Liver (tissue), 8 donors: ENCODE measurements at regions not wholly inside any gene's neighbourhood (a gene's known extent, or its start where the extent isn't known, plus 50 kb on each side); places are given as distances from the start of the nearest gene placed in this dataset.

Source experiments
- DNase-seq: peaks from one replicate; pipeline ENCODE4 v3.0.0-alpha.2; 2017; ENCODE audit warnings: low spot score
- H3K27ac ChIP-seq, 2 donors: one replicate each; pipeline ENCODE4 v1.7.0; 2013; ENCODE audit warnings: inconsistent platforms in 2 of 2, low read length in 2 of 2, control low read depth in 1 of 2, low read depth in 1 of 2, mild to moderate bottlenecking in 1 of 2
- H3K27me3 ChIP-seq, 4 donors: one replicate each; pipeline versions ENCODE4 v1.6.1 to v1.7.0; 2013; ENCODE audit warnings: low read length in 3 of 4, inconsistent platforms in 1 of 4, mild to moderate bottlenecking in 1 of 4, moderate library complexity in 1 of 4; ENCODE audit not compliant: control insufficient read depth in 4 of 4, insufficient read depth in 4 of 4
- H3K36me3 ChIP-seq, 4 donors: one replicate each; pipeline versions ENCODE4 v1.6.1 to v1.7.0; 2013; ENCODE audit warnings: low read length in 3 of 4, mild to moderate bottlenecking in 3 of 4, low read depth in 1 of 4, moderate library complexity in 1 of 4; ENCODE audit not compliant: control insufficient read depth in 4 of 4, insufficient read depth in 3 of 4
- H3K4me1 ChIP-seq, 4 donors: one replicate each; pipeline versions ENCODE4 v1.6.1 to v1.7.0; 2013; ENCODE audit warnings: low read length in 3 of 4, mild to moderate bottlenecking in 3 of 4, moderate library complexity in 1 of 4; ENCODE audit not compliant: control insufficient read depth in 4 of 4, insufficient read depth in 4 of 4
- H3K4me3 ChIP-seq, 3 donors: one replicate each; pipeline versions ENCODE4 v1.6.1 to v1.7.0; 2013; ENCODE audit warnings: low read length in 3 of 3, control low read depth in 1 of 3, low read depth in 1 of 3, mild to moderate bottlenecking in 1 of 3
- H3K9ac ChIP-seq, 2 donors: one replicate each; pipeline ENCODE4 v1.7.0; 2013; ENCODE audit warnings: low read length in 2 of 2, mild to moderate bottlenecking in 2 of 2, moderate library complexity in 2 of 2, control low read depth in 1 of 2, low read depth in 1 of 2
- H3K9me3 ChIP-seq, 4 donors: one replicate each; pipeline versions ENCODE4 v1.6.1 to v1.7.0; 2013; ENCODE audit warnings: low read length in 3 of 4; ENCODE audit not compliant: control insufficient read depth in 4 of 4
- CTCF ChIP-seq: fragments of 150-350 bp; IDR thresholded peaks from 2 replicates; pipeline ENCODE4 v1.5.1; 2017; ENCODE audit warnings: improper control_type of control experiment, low read depth, low read length; ENCODE audit not compliant: missing input control
- EGR1 ChIP-seq, 2 donors: IDR thresholded peaks; 2 replicates each; pipeline ENCODE4 v1.6.1; 2016 to 2018; ENCODE audit warnings: antibody characterized with exemption in 2 of 2, low read depth in 2 of 2
- FOXA1 ChIP-seq: IDR thresholded peaks from 2 replicates; pipeline ENCODE4 v1.6.1; 2016; ENCODE audit warnings: antibody characterized with exemption
- FOXA2 ChIP-seq: IDR thresholded peaks from 2 replicates; pipeline ENCODE4 v1.6.1; 2016; ENCODE audit warnings: antibody characterized with exemption
- GABPA ChIP-seq, 2 donors: IDR thresholded peaks in 1 of 2; conservative IDR thresholded peaks in 1 of 2; 2 replicates each; pipeline ENCODE4 v1.6.1; 2016; ENCODE audit warnings: antibody characterized with exemption in 2 of 2, mild to moderate bottlenecking in 1 of 2, moderate library complexity in 1 of 2
- HNF4A ChIP-seq, 2 donors: conservative IDR thresholded peaks; 2 replicates each; pipeline ENCODE4 v1.6.1; 2016; ENCODE audit warnings: antibody characterized with exemption in 2 of 2, mild to moderate bottlenecking in 2 of 2
- HNF4G ChIP-seq: IDR thresholded peaks from 2 replicates; pipeline ENCODE4 v1.6.1; 2016; ENCODE audit warnings: antibody characterized with exemption
- JUND ChIP-seq, 2 donors: IDR thresholded peaks; 2 replicates each; pipeline ENCODE4 v1.6.1; 2016; ENCODE audit warnings: antibody characterized with exemption in 2 of 2
- NR2F2 ChIP-seq: IDR thresholded peaks from 2 replicates; pipeline ENCODE4 v1.6.1; 2016; ENCODE audit warnings: antibody characterized with exemption
- RAD21 ChIP-seq, 2 donors: IDR thresholded peaks; 2 replicates each; pipeline ENCODE4 v1.6.1; 2016; ENCODE audit warnings: antibody characterized with exemption in 2 of 2, mild to moderate bottlenecking in 2 of 2
- REST ChIP-seq: IDR thresholded peaks from 2 replicates; pipeline ENCODE4 v1.6.1; 2016; ENCODE audit warnings: antibody characterized with exemption, mild to moderate bottlenecking
- RXRA ChIP-seq, 2 donors: IDR thresholded peaks; 2 replicates each; pipeline ENCODE4 v1.6.1; 2017 to 2018; ENCODE audit warnings: antibody characterized with exemption in 2 of 2, mild to moderate bottlenecking in 1 of 2
- SP1 ChIP-seq: IDR thresholded peaks from 2 replicates; pipeline ENCODE4 v1.6.1; 2018; ENCODE audit warnings: antibody characterized with exemption, mild to moderate bottlenecking
- TAF1 ChIP-seq: conservative IDR thresholded peaks from 2 replicates; pipeline ENCODE4 v1.6.1; 2016; ENCODE audit warnings: antibody characterized with exemption, mild to moderate bottlenecking
- YY1 ChIP-seq: IDR thresholded peaks from 2 replicates; pipeline ENCODE4 v1.6.1; 2016; ENCODE audit warnings: antibody characterized with exemption, mild to moderate bottlenecking
- WGBS: extraction: QIAGEN DNeasy Blood & Tissue Kit; methylation state at CpG from one replicate; pipeline ENCODE4 v1.1.7; 2013; 5-methylcytosine and 5-hydroxymethylcytosine counted together
- TF ChIP-seq, protein P1 (sequence below): IDR thresholded peaks from 2 replicates; pipeline ENCODE4 v1.6.1; 2016; ENCODE audit warnings: antibody characterized with exemption
- TF ChIP-seq, protein P2 (sequence below): IDR thresholded peaks from 2 replicates; pipeline ENCODE4 v1.6.1; 2016; ENCODE audit warnings: antibody characterized with exemption
- donor health status: healthy.
- donor health status: healthy.
- donor health status: healthy.
- donor health status: healthy.
- donor health status: healthy.

DNA sequence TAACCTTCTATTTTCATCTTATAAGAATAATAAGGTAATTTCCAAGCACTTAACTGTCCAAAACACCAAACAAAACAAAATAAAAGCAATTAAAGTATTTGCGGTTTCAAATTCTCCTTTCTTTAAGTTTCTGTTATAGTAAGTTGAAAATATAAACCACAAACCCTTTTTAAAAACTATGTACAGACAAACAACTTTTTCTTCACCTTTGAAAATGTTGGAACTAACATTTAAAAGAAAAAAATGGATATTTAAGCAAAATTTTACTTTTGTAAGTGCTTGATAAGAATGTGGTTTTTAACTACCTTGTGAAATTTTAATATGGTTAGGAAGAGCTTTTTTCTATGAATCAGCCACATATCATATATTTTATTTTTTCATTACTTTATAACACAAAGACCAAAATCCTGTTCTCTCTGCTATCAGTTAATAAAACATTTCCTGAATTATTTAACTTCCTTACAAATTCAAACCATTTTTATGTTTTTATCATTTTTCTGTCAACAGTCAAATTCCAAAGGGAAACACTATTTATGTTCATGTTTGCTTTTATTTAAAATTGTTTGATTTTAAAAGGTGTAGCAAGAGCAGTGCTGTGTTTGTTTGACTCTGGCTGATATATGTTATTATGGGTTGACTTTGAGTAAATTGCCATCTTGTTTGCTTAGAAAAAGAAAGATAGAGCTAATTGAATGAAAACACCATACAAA, 554.1 kb upstream of the KLHL1 start (continued):
- TF ChIP-seq CTCF (no peak), JUND (IDR thresholded peaks at IDR 0.05) (no peak)
- TF ChIP-seq, protein P1, sequence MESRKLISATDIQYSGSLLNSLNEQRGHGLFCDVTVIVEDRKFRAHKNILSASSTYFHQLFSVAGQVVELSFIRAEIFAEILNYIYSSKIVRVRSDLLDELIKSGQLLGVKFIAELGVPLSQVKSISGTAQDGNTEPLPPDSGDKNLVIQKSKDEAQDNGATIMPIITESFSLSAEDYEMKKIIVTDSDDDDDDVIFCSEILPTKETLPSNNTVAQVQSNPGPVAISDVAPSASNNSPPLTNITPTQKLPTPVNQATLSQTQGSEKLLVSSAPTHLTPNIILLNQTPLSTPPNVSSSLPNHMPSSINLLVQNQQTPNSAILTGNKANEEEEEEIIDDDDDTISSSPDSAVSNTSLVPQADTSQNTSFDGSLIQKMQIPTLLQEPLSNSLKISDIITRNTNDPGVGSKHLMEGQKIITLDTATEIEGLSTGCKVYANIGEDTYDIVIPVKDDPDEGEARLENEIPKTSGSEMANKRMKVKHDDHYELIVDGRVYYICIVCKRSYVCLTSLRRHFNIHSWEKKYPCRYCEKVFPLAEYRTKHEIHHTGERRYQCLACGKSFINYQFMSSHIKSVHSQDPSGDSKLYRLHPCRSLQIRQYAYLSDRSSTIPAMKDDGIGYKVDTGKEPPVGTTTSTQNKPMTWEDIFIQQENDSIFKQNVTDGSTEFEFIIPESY = no peak

- Histone ChIP-seq H3K27me3 (no peaks in the 10 kb centered on the region), H3K36me3 (no peaks in the 10 kb centered on the region), H3K9ac (no peak overlapping the region), H3K4me3 (no peak overlapping the region), H3K4me1 (no peaks in the 10 kb centered on the region), H3K27ac (no peak overlapping the region), H3K9me3 (no peaks in the 10 kb centered on the region)
- TF ChIP-seq, protein P1 = no peak
- TF ChIP-seq NR2F2 (no peak), HNF4G (no peak), JUND (IDR thresholded peaks at IDR 0.05) (no peak), SP1 (no peak), FOXA1 (no peak), FOXA2 (no peak), YY1 (no peak)
- TF ChIP-seq, protein P2, sequence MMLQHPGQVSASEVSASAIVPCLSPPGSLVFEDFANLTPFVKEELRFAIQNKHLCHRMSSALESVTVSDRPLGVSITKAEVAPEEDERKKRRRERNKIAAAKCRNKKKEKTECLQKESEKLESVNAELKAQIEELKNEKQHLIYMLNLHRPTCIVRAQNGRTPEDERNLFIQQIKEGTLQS = no peak
- no peak for DNase-seq
- WGBS = 76% methylated on average over 6 of the region's 6 CpGs
Measured at GRCh38 chr13:70644052-70644451, 535.8 kb upstream of the KLHL1 start.

DNA sequence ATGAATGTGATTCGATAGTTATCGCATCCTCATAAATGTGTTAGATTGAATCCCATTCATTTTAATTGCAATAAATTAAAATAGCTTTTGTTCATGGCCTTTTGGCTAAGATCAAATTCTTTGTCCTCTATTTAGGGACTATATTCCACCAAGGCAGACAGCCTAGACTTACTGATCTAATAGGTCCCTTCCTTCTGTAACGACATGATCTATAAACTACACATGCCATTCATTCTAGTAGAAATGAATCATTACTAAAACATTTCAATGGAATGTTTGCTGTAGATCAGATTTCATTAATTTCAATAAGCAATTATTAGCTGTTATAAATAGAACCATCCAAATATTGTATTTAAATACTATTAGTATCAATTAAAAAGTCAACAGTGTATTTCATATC, 526.6 kb upstream of the KLHL1 start:
- no peaks in the 10 kb centered on the region for H3K27me3 ChIP-seq
- no peaks in the 10 kb centered on the region for H3K9me3 ChIP-seq
- H3K9ac ChIP-seq = no peak overlapping the region
- DNase-seq = no peak
- 91% methylated on average over 3 of the region's 3 CpGs for WGBS
- no peak overlapping the region for H3K4me3 ChIP-seq
- H3K4me1 ChIP-seq = no peaks in the 10 kb centered on the region
- H3K36me3 ChIP-seq = no peaks in the 10 kb centered on the region
- H3K27ac ChIP-seq = no peak overlapping the region
- TF ChIP-seq, protein P1 = no peak
- TF ChIP-seq RXRA (IDR thresholded peaks at IDR 0.05) = no peak
- no peak for TF ChIP-seq YY1
- no peak for TF ChIP-seq RAD21 (IDR thresholded peaks at IDR 0.05)
- no peak for TF ChIP-seq EGR1 (IDR thresholded peaks at IDR 0.05; ENCODE audit: low read depth in 2 of 2)
- no peak for TF ChIP-seq TAF1
- TF ChIP-seq HNF4G = no peak
- TF ChIP-seq, protein P2 = no peak
- no peak for TF ChIP-seq REST
- TF ChIP-seq SP1 = no peak
- no peak for TF ChIP-seq FOXA2
- no peak for TF ChIP-seq HNF4A (conservative IDR thresholded peaks at IDR 0.05)
- no peak for TF ChIP-seq GABPA (IDR thresholded peaks at IDR 0.05 in 1 of 2, conservative IDR thresholded peaks at IDR 0.05 in 1 of 2)
- TF ChIP-seq NR2F2 = no peak
